ENCODE measurements at regions not wholly inside any gene's neighbourhood (a gene's known extent, or its start where the extent isn't known, plus 50 kb on each side); places are given as distances from the start of the nearest gene placed in this dataset.

DNA sequence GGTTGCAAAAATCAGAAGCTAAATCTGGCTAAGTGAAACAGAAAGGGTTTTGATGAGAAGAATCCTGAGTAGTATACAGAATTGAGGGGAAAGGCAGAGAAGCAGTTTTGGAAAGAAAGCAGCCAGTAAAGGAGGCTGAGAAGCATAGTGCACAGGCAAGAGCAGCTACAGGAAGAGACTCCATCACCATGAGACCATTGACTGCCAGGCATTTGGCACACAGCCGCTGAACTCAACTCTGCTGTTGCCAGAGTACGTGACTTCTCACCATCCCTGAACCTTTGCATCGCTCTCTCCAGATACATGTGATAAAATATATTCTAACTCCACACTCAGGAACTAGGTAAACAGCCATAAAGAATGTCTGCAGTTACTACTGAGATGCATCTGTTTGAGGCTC is 128.3 kb upstream of the C1orf21 start:
- TF ChIP-seq, protein P1, sequence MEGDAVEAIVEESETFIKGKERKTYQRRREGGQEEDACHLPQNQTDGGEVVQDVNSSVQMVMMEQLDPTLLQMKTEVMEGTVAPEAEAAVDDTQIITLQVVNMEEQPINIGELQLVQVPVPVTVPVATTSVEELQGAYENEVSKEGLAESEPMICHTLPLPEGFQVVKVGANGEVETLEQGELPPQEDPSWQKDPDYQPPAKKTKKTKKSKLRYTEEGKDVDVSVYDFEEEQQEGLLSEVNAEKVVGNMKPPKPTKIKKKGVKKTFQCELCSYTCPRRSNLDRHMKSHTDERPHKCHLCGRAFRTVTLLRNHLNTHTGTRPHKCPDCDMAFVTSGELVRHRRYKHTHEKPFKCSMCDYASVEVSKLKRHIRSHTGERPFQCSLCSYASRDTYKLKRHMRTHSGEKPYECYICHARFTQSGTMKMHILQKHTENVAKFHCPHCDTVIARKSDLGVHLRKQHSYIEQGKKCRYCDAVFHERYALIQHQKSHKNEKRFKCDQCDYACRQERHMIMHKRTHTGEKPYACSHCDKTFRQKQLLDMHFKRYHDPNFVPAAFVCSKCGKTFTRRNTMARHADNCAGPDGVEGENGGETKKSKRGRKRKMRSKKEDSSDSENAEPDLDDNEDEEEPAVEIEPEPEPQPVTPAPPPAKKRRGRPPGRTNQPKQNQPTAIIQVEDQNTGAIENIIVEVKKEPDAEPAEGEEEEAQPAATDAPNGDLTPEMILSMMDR (IDR thresholded peaks at IDR 0.05), result no peak
- TF ChIP-seq POLR2A (IDR thresholded peaks at IDR 0.05), result no peak
